ENCODE measurements at regions not wholly inside any gene's neighbourhood (a gene's known extent, or its start where the extent isn't known, plus 50 kb on each side); places are given as distances from the start of the nearest gene placed in this dataset.

DNA sequence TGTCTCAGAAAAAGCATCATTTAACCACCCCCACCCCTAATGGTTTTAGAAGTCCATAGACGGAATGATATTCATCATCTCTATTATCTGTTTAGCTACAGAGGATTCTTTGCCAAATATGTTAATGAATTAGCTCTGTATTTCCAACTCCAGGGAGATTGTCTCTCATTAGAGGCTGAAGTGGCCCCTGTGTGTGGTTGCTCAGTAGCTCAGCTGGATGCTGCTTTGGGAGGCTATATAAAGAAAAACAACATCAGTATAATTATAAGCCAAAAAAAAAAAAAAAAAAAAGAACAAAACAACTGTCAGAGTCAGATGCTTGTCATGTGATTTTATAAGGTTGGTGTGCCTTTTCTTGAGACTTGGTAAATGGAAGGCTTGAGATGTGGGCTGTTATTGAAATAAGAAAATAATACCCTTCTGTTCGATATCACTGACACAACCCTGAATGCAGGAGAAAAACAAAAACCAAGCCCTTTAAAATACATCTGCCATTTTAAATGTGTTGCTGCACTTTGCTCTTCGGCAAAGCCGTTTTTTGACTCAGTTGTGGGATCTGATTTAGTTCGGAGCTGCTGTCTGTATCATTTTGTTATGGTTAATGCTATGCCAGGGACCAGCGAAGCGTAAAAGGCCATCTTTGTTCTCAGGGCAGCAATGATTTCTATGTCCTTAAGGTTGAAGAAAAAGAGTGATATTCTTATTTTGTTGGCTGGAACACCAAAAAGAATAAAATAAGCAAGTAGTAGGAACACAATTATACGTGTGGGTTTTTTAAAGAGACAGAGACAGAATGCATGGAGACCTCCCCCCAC lies 422.6 kb downstream of the QKI start:
- TF ChIP-seq, protein P1, sequence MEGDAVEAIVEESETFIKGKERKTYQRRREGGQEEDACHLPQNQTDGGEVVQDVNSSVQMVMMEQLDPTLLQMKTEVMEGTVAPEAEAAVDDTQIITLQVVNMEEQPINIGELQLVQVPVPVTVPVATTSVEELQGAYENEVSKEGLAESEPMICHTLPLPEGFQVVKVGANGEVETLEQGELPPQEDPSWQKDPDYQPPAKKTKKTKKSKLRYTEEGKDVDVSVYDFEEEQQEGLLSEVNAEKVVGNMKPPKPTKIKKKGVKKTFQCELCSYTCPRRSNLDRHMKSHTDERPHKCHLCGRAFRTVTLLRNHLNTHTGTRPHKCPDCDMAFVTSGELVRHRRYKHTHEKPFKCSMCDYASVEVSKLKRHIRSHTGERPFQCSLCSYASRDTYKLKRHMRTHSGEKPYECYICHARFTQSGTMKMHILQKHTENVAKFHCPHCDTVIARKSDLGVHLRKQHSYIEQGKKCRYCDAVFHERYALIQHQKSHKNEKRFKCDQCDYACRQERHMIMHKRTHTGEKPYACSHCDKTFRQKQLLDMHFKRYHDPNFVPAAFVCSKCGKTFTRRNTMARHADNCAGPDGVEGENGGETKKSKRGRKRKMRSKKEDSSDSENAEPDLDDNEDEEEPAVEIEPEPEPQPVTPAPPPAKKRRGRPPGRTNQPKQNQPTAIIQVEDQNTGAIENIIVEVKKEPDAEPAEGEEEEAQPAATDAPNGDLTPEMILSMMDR (IDR thresholded peaks at IDR 0.05; ENCODE audit: control insufficient read depth, extremely low read depth, insufficient read depth) = no peak
- H3K4me3 ChIP-seq (ENCODE audit: low read depth, low read length) = no peak overlapping the region
- DNase-seq (ENCODE audit: low read depth) = no peak

DNA sequence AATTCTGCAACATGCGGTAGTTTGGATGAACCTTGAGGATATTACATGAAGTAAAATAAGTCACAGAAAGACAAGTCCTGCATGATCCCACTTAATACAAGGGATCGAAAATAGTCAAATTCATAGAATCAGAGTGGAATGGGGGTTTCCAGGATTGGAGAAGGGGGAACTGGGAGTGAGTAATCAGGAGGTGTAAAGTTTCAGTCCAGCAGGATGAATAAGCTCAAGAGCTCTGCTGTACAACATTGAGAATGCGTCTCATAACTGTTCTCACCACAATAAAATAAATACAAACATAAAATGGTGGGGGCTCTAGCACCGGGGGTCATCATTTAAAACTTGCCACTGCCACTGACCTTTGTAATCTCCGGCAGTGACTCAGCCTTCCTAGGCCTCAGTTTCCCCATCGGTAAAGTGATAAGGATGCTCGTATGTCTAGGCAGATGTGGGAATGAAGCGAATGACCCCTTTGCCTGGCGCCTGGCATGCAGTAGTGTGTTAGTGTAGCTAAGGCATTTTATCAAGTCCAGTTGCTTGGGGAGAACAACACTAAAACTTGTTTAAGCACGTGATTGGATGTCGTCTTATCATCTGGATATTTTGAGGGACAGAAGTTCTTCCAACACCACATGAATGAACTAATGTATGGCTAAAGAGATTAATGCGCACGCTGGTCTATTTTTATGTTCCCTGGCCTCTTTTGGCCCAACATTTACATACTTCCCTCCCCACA lies 421.1 kb downstream of the QKI start:
- H3K4me3 ChIP-seq (ENCODE audit: low read depth, low read length) = no peak overlapping the region
- TF ChIP-seq, protein P1 (IDR thresholded peaks at IDR 0.05; ENCODE audit: control insufficient read depth, extremely low read depth, insufficient read depth) = no peak
- DNase-seq (ENCODE audit: low read depth) = no peak

- DNase-seq (ENCODE audit: low read depth) = no peak
- no peak overlapping the region for H3K4me3 ChIP-seq (ENCODE audit: low read depth, low read length)
- TF ChIP-seq, protein P1 (IDR thresholded peaks at IDR 0.05; ENCODE audit: control insufficient read depth, extremely low read depth, insufficient read depth) = no peak
Observed at GRCh38 chr6:163834226-163834970, 419.9 kb downstream of the QKI start.

GRCh38 chr6:163831736-163832135 lies 417.2 kb downstream of the QKI start:
- no peak for DNase-seq (ENCODE audit: low read depth)
- TF ChIP-seq, protein P1 (IDR thresholded peaks at IDR 0.05; ENCODE audit: control insufficient read depth, extremely low read depth, insufficient read depth) = no peak

DNA sequence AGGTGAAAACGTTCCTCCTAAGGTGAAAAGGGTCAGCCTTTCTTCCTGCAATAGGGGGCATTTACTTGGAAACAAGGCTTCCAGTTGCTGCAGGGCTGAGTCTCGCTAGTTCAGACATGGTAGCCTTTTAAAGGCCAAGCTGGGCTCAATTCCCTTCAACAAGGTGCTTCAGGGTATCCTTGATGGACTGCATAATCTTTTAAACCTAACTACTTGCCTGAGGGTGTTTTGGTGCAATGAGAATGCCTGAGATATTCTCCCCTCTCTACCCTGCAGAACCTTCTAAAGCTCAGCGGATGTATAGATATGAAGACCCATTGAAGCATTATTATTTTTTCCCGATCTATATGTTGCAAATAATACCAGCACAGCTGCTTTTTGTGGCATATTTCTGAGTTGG lies 416.1 kb downstream of the QKI start:
- H3K4me3 ChIP-seq (ENCODE audit: low read depth, low read length) = no peak overlapping the region
- TF ChIP-seq, protein P1 (IDR thresholded peaks at IDR 0.05; ENCODE audit: control insufficient read depth, extremely low read depth, insufficient read depth) = no peak
- no peak for DNase-seq (ENCODE audit: low read depth)

More at GRCh38 chr6:163831736-163832135, 417.2 kb downstream of the QKI start:
- no peak overlapping the region for H3K4me3 ChIP-seq (ENCODE audit: low read depth, low read length)

GRCh38 chr6:163828038-163828795 lies 413.7 kb downstream of the QKI start:
- TF ChIP-seq, protein P1 (IDR thresholded peaks at IDR 0.05; ENCODE audit: control insufficient read depth, extremely low read depth, insufficient read depth) = no peak
- no peak for DNase-seq (ENCODE audit: low read depth)
- no peak overlapping the region for H3K4me3 ChIP-seq (ENCODE audit: low read depth, low read length)
